Erythroblast (primary cell): ENCODE measurements at regions not wholly inside any gene's neighbourhood (a gene's known extent, or its start where the extent isn't known, plus 50 kb on each side); places are given as distances from the start of the nearest gene placed in this dataset.

Source experiments
- GATA1 ChIP-seq: IDR thresholded peaks from 2 replicates; pipeline ENCODE4 v1.6.1; 2011; ENCODE audit warnings: low read depth, mild to moderate bottlenecking, control low read depth, low read length, moderate library complexity
- POLR2A ChIP-seq: IDR thresholded peaks from 2 replicates; pipeline ENCODE4 v1.6.1; 2011; ENCODE audit warnings: mild to moderate bottlenecking, low read length

- TF ChIP-seq POLR2A (no peak), GATA1 (no peak)
Measured at GRCh38 chr3:30972449-30972848, 78.0 kb upstream of the GADL1 start.
